ENCODE measurements at regions not wholly inside any gene's neighbourhood (a gene's known extent, or its start where the extent isn't known, plus 50 kb on each side); places are given as distances from the start of the nearest gene placed in this dataset.

DNA sequence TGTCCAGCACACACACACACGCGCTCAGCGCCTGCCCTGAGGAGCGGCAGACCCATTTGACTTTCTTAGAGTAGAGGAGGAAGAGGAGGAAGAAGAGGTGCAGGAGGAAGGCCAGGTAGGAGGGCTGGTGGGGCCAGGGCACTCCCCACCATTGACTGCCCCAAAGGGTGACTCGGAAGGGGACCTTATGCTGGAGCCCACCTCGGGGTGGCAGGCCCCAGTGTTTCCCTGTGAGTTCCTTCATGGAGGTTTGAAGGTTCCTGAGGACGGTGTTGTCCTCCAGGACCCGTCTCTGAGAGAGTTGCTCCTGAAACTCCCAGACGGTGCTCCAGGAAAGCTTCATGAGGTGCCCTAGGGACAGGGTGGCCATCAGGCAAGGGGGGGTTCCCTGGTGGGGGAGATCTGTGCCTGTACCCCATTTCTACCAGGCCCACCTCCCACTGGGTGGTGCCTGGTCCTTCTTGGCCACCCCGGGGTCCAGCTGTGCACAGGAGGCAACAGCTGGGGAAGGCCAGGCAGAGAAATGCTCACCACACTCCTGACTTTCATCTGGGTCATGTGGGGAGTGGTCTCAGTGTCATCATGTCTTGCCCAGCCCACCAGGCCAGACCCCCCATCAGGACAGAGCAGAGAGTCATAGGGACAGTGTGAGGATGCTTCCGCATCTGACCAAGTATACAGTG, 89.5 kb downstream of the TNFRSF13B start:
- H3K9me3 ChIP-seq = peaks cover 0 to 7% (median 0%) of the 10 kb centered on the region in 12 donors
- H3K27me3 ChIP-seq = peaks cover 0 to 4% (median 0%) of the 10 kb centered on the region in 9 donors
- WGBS, 4 donors = 91 to 94% (median 92%) methylated on average over 7 to 11 of the region's 11 CpGs
- H3K27ac ChIP-seq = no peak overlapping the region
- no peaks in the 10 kb centered on the region for H3K4me1 ChIP-seq
- ATAC-seq (no peak), DNase-seq (no peak)
- TF ChIP-seq POLR2A (IDR thresholded peaks at IDR 0.05) = no peak
- TF ChIP-seq, protein P1, sequence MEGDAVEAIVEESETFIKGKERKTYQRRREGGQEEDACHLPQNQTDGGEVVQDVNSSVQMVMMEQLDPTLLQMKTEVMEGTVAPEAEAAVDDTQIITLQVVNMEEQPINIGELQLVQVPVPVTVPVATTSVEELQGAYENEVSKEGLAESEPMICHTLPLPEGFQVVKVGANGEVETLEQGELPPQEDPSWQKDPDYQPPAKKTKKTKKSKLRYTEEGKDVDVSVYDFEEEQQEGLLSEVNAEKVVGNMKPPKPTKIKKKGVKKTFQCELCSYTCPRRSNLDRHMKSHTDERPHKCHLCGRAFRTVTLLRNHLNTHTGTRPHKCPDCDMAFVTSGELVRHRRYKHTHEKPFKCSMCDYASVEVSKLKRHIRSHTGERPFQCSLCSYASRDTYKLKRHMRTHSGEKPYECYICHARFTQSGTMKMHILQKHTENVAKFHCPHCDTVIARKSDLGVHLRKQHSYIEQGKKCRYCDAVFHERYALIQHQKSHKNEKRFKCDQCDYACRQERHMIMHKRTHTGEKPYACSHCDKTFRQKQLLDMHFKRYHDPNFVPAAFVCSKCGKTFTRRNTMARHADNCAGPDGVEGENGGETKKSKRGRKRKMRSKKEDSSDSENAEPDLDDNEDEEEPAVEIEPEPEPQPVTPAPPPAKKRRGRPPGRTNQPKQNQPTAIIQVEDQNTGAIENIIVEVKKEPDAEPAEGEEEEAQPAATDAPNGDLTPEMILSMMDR (IDR thresholded peaks at IDR 0.05) = no peak
- H3K4me3 ChIP-seq = no peak overlapping the region
- intact Hi-C loops (cut with DNase I) = no loop called here
- no peaks in the 10 kb centered on the region for H3K36me3 ChIP-seq

DNA sequence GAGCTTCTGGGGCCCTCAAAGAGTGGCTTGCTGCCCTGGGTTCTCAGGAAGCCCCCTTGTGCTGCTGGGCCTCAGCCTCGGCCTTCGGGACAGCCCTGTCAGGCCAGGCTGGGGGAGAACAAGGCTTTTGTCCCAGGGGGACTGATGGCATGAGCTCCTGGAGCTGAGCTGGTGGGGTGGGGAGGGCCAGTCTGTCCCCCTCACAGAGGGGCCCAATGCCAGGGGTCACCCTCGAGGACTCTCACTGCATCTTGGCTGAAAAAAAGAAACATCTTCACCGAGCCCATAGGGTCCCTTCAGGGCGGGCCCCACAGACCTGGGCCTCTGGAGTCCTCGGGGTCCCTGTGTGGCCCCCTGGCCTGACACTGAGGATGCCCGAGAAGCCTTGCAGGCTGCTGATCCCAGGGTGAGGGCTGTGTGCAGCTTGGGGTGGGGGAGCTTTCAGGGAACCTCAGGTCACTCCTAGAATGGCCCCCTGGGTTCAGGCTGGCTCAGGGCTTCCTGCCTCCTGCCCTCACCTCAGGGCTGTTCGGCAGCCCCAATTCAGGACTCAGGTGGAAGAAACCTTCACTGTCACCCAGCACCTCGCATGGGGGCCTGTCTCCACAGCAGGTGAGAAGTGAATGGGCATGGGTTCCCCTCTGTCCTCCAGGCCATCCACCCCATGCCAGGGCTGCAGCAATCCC, 90.5 kb downstream of the TNFRSF13B start:
- no peak for ATAC-seq
- WGBS, 4 donors = 90 to 100% (median 93%) methylated on average over 1 to 9 of the region's 9 CpGs

DNA sequence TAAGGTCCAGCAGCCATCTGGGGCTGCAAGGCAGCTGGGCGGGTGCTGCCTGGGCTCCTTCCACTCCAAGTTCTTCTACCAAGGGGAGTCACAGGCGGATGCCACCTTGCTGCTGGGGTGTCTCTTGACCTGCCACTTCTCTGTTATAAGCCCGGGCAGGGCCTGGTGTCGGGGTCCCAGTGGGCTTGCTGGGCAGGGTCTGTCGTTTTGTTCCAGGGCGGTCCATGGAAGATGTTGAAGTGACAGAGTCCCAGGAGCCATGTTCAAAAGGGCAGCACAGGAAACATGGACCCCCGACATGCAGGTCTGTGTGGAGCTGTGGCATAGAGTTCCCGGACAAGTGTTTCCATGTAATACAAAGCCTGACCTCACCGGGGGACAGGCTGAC, 91.1 kb downstream of the TNFRSF13B start:
- no peak for DNase-seq
- Histone ChIP-seq H3K27me3 (peaks cover 0 to 4% (median 0%) of the 10 kb centered on the region in 9 donors), H3K9me3 (peaks cover 0 to 10% (median 0%) of the 10 kb centered on the region in 12 donors), H3K4me1 (no peaks in the 10 kb centered on the region), H3K4me3 (no peak overlapping the region), H3K36me3 (no peaks in the 10 kb centered on the region), H3K27ac (no peak overlapping the region)
- ATAC-seq = no peak
- 86 to 96% (median 91%) methylated on average over 7 to 9 of the region's 9 CpGs for WGBS, 4 donors
- intact Hi-C loops (cut with DNase I) = no loop called here
- TF ChIP-seq, protein P1 (IDR thresholded peaks at IDR 0.05) = no peak
- no peak for TF ChIP-seq POLR2A (IDR thresholded peaks at IDR 0.05)

More for the DNA sequence above, 90.5 kb downstream of the TNFRSF13B start:
- Histone ChIP-seq H3K36me3 (no peaks in the 10 kb centered on the region), H3K4me1 (no peaks in the 10 kb centered on the region), H3K4me3 (no peak overlapping the region), H3K27ac (no peak overlapping the region), H3K27me3 (peaks cover 0 to 4% (median 0%) of the 10 kb centered on the region in 9 donors), H3K9me3 (peaks cover 0 to 10% (median 0%) of the 10 kb centered on the region in 12 donors)
- DNase-seq = no peak
- intact Hi-C loops (cut with DNase I) = no loop called here
- TF ChIP-seq, protein P1 (IDR thresholded peaks at IDR 0.05) = no peak
- no peak for TF ChIP-seq POLR2A (IDR thresholded peaks at IDR 0.05)

DNA sequence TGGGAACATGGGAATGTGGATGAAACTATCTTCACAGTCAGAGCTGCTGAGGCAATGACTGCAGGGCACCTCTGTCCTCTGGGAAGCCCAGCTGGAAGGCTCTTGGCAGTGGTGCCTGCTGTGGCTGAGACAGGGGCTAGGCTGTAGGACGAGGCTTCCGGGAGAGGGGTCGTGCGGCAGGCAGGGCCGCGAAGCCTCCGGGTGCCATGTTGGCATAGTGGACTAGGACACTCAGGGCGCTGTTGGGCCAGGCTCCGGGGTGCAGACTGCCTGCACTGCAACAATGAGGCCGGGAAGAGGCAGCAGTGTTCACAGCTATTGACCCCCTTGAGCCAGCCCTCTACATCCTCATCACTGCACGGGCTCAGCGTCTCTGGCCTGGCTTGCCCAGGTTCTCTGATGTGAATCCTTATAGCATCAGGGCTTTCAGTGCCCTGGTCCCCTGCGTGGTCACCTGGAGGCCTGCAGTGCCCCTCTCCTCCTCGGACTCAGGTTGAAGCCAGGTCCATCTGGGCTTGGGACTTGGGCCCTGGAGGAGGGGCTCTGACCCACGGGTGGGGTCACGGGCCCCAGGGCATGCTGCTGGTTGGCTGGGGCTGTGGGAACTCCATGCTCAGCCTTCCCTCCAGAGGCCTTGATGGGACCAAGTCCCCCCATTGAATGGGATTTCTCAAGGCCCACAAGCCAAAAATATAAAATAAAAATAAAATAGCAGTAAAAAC, 91.6 kb downstream of the TNFRSF13B start:
- TF ChIP-seq POLR2A (IDR thresholded peaks at IDR 0.05) = no peak
- TF ChIP-seq, protein P1 (IDR thresholded peaks at IDR 0.05) = no peak
- Histone ChIP-seq H3K27me3 (peaks cover 0 to 4% (median 0%) of the 10 kb centered on the region in 9 donors), H3K4me1 (no peaks in the 10 kb centered on the region), H3K4me3 (no peak overlapping the region), H3K27ac (no peak overlapping the region), H3K9me3 (peaks cover 0 to 10% (median 0%) of the 10 kb centered on the region in 12 donors), H3K36me3 (no peaks in the 10 kb centered on the region)
- 89 to 94% (median 93%) methylated on average over 6 to 16 of the region's 16 CpGs for WGBS, 4 donors
- intact Hi-C loops (cut with DNase I) = no loop called here
- DNase-seq (no peak), ATAC-seq (no peak)
